ENCODE measurements at regions not wholly inside any gene's neighbourhood (a gene's known extent, or its start where the extent isn't known, plus 50 kb on each side); places are given as distances from the start of the nearest gene placed in this dataset.

DNA sequence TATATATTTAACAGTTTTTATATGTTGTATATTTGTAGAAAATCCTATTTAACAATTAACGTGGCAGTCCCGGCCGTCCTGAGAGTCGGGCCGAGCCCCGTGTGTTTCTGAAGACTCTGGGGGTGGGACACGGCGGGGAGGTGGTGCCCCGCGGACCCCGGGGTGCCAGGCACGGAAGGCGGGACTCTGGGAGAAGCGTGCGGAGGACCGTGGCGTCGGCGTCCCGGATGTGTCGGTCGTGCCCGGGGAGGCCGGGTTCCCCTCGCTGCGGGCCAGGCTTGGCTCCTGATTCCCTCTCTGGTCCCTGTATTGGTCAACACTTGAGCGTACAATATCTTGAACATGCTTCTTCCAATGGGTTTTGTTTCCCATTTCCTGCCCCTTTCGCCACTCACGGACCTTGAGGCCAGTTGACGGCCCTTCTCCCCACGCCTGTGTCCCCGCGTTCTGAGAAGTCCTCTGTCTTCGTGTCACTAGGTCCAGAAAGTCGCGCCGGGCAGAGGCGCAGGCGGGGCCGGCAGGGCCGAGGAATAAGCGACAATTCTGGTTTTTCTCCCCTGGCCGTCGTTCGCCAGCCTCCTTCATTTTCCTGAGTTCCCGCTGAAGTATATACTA lies 1076.7 kb downstream of the BRD1 start:
- TF ChIP-seq, protein P1, sequence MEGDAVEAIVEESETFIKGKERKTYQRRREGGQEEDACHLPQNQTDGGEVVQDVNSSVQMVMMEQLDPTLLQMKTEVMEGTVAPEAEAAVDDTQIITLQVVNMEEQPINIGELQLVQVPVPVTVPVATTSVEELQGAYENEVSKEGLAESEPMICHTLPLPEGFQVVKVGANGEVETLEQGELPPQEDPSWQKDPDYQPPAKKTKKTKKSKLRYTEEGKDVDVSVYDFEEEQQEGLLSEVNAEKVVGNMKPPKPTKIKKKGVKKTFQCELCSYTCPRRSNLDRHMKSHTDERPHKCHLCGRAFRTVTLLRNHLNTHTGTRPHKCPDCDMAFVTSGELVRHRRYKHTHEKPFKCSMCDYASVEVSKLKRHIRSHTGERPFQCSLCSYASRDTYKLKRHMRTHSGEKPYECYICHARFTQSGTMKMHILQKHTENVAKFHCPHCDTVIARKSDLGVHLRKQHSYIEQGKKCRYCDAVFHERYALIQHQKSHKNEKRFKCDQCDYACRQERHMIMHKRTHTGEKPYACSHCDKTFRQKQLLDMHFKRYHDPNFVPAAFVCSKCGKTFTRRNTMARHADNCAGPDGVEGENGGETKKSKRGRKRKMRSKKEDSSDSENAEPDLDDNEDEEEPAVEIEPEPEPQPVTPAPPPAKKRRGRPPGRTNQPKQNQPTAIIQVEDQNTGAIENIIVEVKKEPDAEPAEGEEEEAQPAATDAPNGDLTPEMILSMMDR (conservative IDR thresholded peaks at IDR 0.05) = no peak
- no peak overlapping the region for H3K27ac ChIP-seq

DNA sequence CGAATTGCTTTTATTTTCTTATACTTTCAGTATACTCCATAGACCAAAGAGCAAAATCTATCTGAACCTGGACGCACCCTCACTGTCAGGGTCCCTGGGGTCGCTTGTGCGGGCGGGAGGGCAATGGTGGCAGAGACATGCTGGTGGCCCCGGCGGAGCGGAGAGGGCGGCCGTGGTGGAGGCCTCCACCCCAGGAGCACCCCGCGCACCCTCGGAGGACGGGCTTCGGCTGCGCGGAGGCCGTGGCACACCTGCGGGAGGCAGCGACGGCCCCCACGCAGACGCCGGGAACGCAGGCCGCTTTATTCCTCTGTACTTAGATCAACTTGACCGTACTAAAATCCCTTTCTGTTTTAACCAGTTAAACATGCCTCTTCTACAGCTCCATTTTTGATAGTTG lies 1077.4 kb downstream of the BRD1 start:
- no peak overlapping the region for H3K27ac ChIP-seq
- TF ChIP-seq, protein P1 (conservative IDR thresholded peaks at IDR 0.05) = no peak

DNA sequence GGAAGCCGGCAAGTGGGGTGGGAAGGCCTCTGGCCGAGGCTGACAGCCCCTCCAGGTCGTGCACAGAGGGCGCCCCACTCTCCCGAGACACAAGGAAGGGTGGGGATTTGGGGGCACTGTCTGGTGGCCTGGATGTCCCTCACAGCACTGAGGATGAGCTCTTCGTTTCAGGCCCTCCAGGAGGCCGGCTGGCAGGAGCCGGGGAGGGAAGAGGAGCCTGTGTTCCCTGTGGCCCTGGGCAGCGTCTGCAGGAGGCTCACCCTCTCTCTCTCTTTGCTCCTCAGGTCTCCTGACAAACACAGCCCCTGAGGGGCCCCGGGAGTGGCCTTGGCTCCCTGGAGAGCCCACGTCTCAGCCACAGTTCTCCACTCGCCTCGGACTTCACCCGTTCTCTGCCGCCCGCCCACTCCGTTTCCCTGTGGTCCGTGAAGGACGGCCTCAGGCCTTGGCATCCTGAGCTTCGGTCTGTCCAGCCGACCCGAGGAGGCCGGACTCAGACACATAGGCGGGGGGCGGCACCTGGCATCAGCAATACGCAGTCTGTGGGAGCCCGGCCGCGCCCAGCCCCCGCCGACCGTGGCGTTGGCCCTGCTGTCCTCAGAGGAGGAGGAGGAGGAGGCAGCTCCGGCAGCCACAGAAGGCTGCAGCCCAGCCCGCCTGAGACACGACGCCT lies 1078.0 kb downstream of the BRD1 start:
- TF ChIP-seq, protein P1 (conservative IDR thresholded peaks at IDR 0.05) = no peak
- H3K27ac ChIP-seq = no peak overlapping the region

DNA sequence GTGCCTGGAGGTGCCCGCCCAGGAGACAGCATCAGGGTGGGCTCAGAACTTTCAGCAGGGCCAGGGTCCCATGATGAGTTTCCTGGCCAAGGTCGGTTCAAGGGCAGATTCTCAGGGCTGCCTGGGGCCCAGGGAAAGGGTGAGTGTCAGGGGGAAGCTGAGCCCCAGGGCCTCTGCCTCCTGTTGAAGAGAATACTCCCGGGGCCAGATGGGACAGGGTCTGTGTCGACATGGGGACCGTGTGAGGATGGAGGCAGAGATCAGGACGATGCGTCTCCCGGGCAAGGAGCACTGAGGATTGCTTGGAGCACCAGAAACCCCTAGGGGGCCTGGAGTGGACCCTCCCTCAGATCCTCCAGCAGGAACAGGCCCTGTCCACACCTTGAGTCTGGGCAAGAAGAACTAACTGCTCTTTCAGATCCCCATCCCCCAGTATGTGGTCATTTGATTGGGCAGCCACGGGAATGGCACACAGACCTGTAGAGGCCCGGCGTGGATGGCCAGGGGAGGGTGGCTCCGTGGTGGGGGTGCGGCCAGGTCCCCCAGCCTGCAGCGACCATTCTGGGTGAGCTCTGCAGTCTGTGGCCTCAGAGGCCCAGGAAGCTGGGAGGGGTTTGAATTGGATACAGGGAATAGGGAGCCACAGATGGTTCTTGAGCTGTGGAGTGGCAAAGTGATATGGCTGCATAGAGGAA lies 1078.7 kb downstream of the BRD1 start:
- TF ChIP-seq, protein P1 (conservative IDR thresholded peaks at IDR 0.05) = no peak

DNA sequence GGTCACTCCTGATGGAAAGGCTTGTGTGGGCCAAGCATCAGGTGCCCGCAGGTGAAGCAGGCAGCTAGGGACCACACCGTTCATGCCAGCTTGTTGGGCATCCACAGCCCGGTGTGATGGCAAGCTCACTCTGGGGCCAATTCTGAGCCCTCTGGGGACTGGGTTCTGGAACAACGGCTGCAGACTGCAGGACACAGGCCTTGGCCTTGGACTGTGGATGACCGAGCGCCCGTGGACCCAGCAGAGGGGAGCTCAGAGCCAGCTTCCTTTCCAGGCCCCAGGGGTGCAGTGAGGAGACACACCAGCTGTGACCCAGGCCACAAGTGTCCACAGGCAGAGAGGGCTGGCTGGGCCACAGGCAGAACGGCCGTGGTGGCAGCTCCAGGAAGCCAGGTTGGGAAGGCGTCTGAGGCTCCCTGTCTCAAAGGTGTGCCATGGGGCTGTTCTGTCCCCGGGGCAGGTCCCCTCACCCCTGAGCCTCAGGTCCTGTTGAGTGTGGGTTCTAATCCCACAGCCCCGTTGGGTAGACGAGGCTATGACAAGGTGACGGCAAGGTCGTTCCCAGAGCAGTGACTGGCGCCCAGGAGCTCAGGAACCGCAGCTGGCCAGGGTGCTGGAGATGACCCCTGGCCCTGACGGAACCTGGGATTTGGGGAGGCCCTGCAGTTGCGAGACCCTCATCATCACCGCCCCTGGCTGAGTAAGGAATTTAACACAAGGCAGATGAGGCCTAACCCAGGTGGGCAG lies 1079.4 kb downstream of the BRD1 start:
- no peak overlapping the region for H3K27ac ChIP-seq
- TF ChIP-seq, protein P1 (conservative IDR thresholded peaks at IDR 0.05) = no peak

More for the DNA sequence above, 1078.7 kb downstream of the BRD1 start:
- no peak overlapping the region for H3K27ac ChIP-seq

DNA sequence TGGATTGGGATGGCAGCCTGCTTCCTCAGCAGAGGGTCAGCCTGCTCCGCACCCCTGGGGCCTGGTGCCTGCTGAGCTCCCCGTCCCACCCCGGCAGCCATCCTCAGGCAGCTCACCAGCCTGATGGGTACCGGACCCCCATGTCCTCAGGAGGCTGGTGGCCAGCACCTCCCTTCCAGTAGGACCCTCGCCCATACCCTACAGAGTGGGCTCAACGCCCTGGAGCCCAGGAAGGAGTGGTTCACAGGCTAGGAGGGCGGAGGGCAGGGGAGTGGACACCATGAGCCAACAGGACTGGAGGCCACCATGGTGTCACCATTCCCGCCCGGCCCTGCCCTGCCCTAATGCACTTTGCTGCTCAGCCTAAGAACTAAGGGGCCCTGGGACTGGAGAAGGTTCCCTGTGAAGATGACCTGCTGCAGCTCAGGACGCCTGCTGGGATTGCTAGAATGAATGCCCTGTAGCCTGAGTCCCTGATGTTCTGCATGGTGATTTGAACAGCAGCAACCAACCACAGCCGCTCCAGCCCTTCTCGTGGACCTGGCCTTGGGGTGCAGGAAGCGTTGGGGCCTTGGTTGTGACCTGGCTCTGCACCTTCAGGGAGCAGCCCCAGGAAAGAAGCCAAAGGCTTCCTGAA lies 1080.8 kb downstream of the BRD1 start:
- TF ChIP-seq, protein P1 (conservative IDR thresholded peaks at IDR 0.05) = no peak
- no peak overlapping the region for H3K27ac ChIP-seq

All from VCaP (cell line).